DOHH2 (cell line): ENCODE measurements at regions not wholly inside any gene's neighbourhood (a gene's known extent, or its start where the extent isn't known, plus 50 kb on each side); places are given as distances from the start of the nearest gene placed in this dataset.
A peak's percentile ranks its signal among the peaks of the same experiment; 100 is the strongest.

Experiments used
- H3F3A ChIP-seq: fragments of 200-600 bp; sonication (generic), shearing (Covaris generic); 2 replicates; pipeline ENCODE4 v1.6.0; 2016; ENCODE audit warnings: antibody characterized with exemption, mild to moderate bottlenecking; ENCODE audit not compliant: control insufficient read depth, insufficient read depth
- H3K27ac ChIP-seq: fragments of 200-600 bp; sonication (generic); 2 replicates; pipeline ENCODE4 v1.5.1; 2014; ENCODE audit warnings: low read depth, mild to moderate bottlenecking, low read length, moderate library complexity
- H3K27me3 ChIP-seq: fragments of 200-600 bp; sonication (generic); 2 replicates; pipeline ENCODE4 v1.6.1; 2014; ENCODE audit warnings: mild to moderate bottlenecking, low read length, mixed read lengths; ENCODE audit not compliant: control insufficient read depth
- H3K36me3 ChIP-seq: fragments of 200-600 bp; sonication (generic); 2 replicates; pipeline ENCODE4 v1.6.1; 2014; ENCODE audit warnings: mild to moderate bottlenecking, low read length, moderate library complexity, mixed read lengths; ENCODE audit not compliant: control insufficient read depth
- H3K4me1 ChIP-seq: fragments of 200-600 bp; sonication (generic); 2 replicates; pipeline ENCODE4 v1.6.1; 2014; ENCODE audit warnings: mild to moderate bottlenecking, low read length, mixed read lengths; ENCODE audit not compliant: control insufficient read depth
- H3K4me2 ChIP-seq: fragments of 200-600 bp; sonication (generic); 2 replicates; pipeline ENCODE4 v1.6.0; 2014; ENCODE audit warnings: mild to moderate bottlenecking, low read length, moderate library complexity
- H3K4me3 ChIP-seq: fragments of 200-600 bp; sonication (generic); 2 replicates; pipeline ENCODE4 v1.5.1; 2014; ENCODE audit warnings: mild to moderate bottlenecking, low read length, mixed read lengths
- H3K79me2 ChIP-seq: fragments of 200-600 bp; sonication (generic); 2 replicates; pipeline ENCODE4 v1.6.1; 2014; ENCODE audit warnings: mild to moderate bottlenecking, low read length, mixed read lengths; ENCODE audit not compliant: control insufficient read depth
- H3K9me2 ChIP-seq: fragments of 200-600 bp; sonication (generic); replicated peaks from 2 replicates; pipeline ENCODE4 v1.6.1; 2014; ENCODE audit warnings: mild to moderate bottlenecking, low read length, mixed read lengths; ENCODE audit not compliant: control insufficient read depth
- H3K9me3 ChIP-seq: fragments of 200-600 bp; sonication (generic); 2 replicates; pipeline ENCODE4 v1.6.1; 2014; ENCODE audit warnings: antibody characterized with exemption, low read length, mixed read lengths; ENCODE audit not compliant: control insufficient read depth, insufficient read depth
- H4K20me1 ChIP-seq: fragments of 200-600 bp; sonication (generic); 2 replicates; pipeline ENCODE4 v1.6.0; 2014; ENCODE audit warnings: low read depth, mild to moderate bottlenecking, antibody characterized with exemption, low read length, moderate library complexity; ENCODE audit not compliant: control insufficient read depth, insufficient read depth
- EZH2phosphoT487 ChIP-seq: fragments of 200-600 bp; sonication (generic); IDR thresholded peaks from 2 replicates; pipeline ENCODE4 v1.6.1; 2017; ENCODE audit warnings: borderline replicate concordance, mild to moderate bottlenecking, antibody characterized with exemption, low read length, moderate library complexity, mixed read lengths
- TF ChIP-seq, protein P1 (sequence below): fragments of 200-600 bp; sonication (generic); IDR thresholded peaks from one replicate; pipeline ENCODE4 v1.5.1; 2014; ENCODE audit warnings: antibody characterized with exemption, mild to moderate bottlenecking, low read depth, low read length; ENCODE audit not compliant: poor library complexity, severe bottlenecking

DNA sequence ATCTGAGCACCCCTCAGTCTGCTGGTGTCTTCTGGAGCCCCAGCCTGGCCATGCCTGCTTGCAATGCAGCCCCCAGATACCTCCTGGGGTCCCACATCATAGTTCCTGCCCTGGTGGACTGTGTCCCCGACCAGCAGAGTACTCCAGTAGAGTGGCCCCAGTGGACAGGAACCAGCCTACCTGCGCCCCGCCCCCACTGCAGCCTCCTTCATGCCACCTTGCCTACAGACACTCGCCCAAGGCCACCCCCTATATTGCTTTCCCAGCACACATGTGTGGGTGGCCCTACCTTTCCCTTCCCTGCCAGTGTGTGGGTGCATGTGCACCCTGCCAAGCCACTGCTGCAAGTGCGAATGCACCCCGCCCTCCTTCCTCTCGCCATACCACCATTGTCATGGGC, 204.0 kb downstream of the EDN1 start:
- Histone ChIP-seq H3K4me3 (no peak overlapping the region), H3K27me3 (no peaks in the 10 kb centered on the region), H3K27ac (no peak overlapping the region), H3K4me1 (no peaks in the 10 kb centered on the region), H3K36me3 (no peaks in the 10 kb centered on the region), H3K4me2 (no peak overlapping the region), H3K9me2 (no peaks in the 10 kb centered on the region), H3K79me2 (no peaks in the 10 kb centered on the region), H3K9me3 (no peaks in the 10 kb centered on the region), H4K20me1 (no peaks in the 10 kb centered on the region), H3F3A (no peaks in the 10 kb centered on the region)
- TF ChIP-seq EZH2phosphoT487, result no peak

DNA sequence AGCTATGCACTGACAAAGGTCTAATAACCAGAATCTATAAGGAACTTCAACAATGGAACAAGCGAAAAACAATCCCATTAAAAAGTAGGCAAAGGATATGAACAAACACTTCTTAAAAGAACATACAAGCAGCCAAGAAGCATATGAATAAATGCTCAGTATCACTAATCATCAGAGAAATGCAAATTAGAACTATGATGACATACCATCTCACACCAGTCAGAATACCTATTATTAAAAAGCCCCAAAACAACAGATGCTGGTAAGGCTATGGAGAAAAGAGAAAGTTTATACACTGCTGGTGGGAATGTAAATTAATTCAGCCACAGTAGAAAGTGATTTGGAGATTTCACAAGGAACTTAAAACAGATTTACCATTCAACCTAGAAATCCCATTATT, 211.8 kb downstream of the EDN1 start:
- no peaks in the 10 kb centered on the region for H3K27me3 ChIP-seq
- no peak overlapping the region for H3K27ac ChIP-seq
- no peaks in the 10 kb centered on the region for H3K9me3 ChIP-seq

DNA sequence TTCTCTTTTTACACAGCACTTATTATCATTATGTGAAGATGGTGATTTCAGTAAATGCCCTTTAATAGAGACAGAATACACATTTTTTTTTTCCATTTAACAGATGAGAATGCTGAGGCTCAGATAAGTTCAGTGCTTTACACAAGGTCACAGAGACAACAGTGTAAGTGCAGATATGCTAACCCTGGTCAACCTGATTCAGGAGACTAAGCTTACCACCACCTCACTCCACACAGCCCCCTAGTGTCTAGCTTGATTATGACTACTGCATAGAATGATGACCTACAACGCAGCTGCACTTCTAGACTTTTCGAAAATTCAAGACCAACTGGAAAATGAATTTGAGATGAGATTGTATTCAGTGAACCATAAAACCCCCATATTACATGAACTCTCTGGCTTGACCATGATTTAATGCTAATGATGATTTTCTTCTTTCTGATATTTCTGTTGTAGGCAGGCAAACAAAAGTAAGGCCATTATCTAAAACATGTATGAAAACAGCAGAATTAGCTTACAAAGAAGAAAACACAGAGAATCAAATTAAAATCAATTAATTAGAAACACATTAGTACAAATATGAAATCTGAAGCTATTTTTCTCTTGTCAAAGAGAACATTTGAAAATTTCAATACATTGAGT, 212.1 kb upstream of the PHACTR1 start:
- Histone ChIP-seq H3K79me2 (no peaks in the 10 kb centered on the region), H3K4me1 (peaks cover 4% of the 10 kb centered on the region; the same call in 1 of the 2 replicates), H3K9me3 (no peaks in the 10 kb centered on the region), H3K9me2 (no peaks in the 10 kb centered on the region), H3K4me3 (no peak overlapping the region), H3K36me3 (no peaks in the 10 kb centered on the region), H3K27me3 (no peaks in the 10 kb centered on the region), H4K20me1 (no peaks in the 10 kb centered on the region), H3F3A (no peaks in the 10 kb centered on the region), H3K4me2 (no peak overlapping the region), H3K27ac (no peak overlapping the region)
- TF ChIP-seq, protein P1, sequence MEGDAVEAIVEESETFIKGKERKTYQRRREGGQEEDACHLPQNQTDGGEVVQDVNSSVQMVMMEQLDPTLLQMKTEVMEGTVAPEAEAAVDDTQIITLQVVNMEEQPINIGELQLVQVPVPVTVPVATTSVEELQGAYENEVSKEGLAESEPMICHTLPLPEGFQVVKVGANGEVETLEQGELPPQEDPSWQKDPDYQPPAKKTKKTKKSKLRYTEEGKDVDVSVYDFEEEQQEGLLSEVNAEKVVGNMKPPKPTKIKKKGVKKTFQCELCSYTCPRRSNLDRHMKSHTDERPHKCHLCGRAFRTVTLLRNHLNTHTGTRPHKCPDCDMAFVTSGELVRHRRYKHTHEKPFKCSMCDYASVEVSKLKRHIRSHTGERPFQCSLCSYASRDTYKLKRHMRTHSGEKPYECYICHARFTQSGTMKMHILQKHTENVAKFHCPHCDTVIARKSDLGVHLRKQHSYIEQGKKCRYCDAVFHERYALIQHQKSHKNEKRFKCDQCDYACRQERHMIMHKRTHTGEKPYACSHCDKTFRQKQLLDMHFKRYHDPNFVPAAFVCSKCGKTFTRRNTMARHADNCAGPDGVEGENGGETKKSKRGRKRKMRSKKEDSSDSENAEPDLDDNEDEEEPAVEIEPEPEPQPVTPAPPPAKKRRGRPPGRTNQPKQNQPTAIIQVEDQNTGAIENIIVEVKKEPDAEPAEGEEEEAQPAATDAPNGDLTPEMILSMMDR, result peak; percentile 57
- no peak for TF ChIP-seq EZH2phosphoT487

More for the DNA sequence above, 211.8 kb downstream of the EDN1 start:
- TF ChIP-seq, protein P1, result no peak
- TF ChIP-seq EZH2phosphoT487, result no peak
- Histone ChIP-seq H3F3A (no peaks in the 10 kb centered on the region), H4K20me1 (no peaks in the 10 kb centered on the region), H3K4me3 (no peak overlapping the region), H3K4me1 (peaks cover 4% of the 10 kb centered on the region; the same call in 1 of the 2 replicates), H3K9me2 (no peaks in the 10 kb centered on the region), H3K4me2 (no peak overlapping the region), H3K36me3 (no peaks in the 10 kb centered on the region), H3K79me2 (no peaks in the 10 kb centered on the region)

DNA sequence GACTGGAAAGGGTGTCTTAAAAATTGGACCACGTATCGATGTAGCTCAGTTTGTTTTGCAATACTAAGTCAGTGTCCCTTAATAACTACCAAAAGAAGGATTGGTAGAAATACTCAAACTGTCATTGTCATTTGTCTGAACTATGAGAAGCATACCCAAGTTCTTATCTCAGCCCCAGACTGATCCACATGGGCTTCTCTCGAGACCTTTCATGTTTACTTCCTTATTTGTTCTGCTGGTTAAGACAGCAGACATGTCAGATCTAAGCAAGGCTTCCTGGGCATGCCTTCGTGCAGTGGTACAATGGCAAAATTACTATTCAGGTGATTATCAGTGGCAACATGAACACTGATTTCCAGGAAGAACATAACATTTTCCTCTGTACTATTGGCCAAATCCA, 211.1 kb upstream of the PHACTR1 start:
- Histone ChIP-seq H3K4me1 (peaks cover 4% of the 10 kb centered on the region; the same call in 1 of the 2 replicates), H3F3A (no peaks in the 10 kb centered on the region), H4K20me1 (no peaks in the 10 kb centered on the region), H3K79me2 (no peaks in the 10 kb centered on the region), H3K36me3 (no peaks in the 10 kb centered on the region), H3K9me2 (no peaks in the 10 kb centered on the region), H3K27me3 (no peaks in the 10 kb centered on the region), H3K9me3 (no peaks in the 10 kb centered on the region), H3K27ac (no peak overlapping the region), H3K4me2 (no peak overlapping the region), H3K4me3 (no peak overlapping the region)
- TF ChIP-seq, protein P1, result no peak
- TF ChIP-seq EZH2phosphoT487, result no peak
